H1 (cell line): ENCODE measurements at regions not wholly inside any gene's neighbourhood (a gene's known extent, or its start where the extent isn't known, plus 50 kb on each side); places are given as distances from the start of the nearest gene placed in this dataset.

Experiments used
- CHD2 ChIP-seq: IDR thresholded peaks from 2 replicates; pipeline ENCODE4 v1.6.1; 2012; ENCODE audit warnings: low read length, improper control_type of control experiment
- EP300 ChIP-seq, 2 experiments: IDR thresholded peaks; 1 replicate in 1 of 2; 2 replicates in 1 of 2; pipeline ENCODE4 v1.6.1; 2011 to 2012; ENCODE audit warnings: low read depth in 2 of 2, low read length in 2 of 2, mild to moderate bottlenecking in 2 of 2, borderline replicate concordance in 1 of 2, inconsistent platforms in 1 of 2, moderate library complexity in 1 of 2
- EZH2 ChIP-seq: fragments of 200-600 bp; sonication (generic); IDR thresholded peaks from 2 replicates; pipeline ENCODE4 v1.7.1; 2012; ENCODE audit warnings: low read depth, mild to moderate bottlenecking, moderate library complexity, low read length, inconsistent platforms; ENCODE audit not compliant: severe bottlenecking
- GABPA ChIP-seq: IDR thresholded peaks from 2 replicates; pipeline ENCODE4 v1.6.1; 2011; ENCODE audit warnings: mild to moderate bottlenecking, low read length, moderate library complexity, borderline replicate concordance; ENCODE audit not compliant: insufficient read depth
- POLR2A ChIP-seq, 2 experiments: IDR thresholded peaks; 1 replicate in 1 of 2; 2 replicates in 1 of 2; pipeline ENCODE4 v1.6.1; 2011; ENCODE audit warnings: low read depth in 2 of 2, low read length in 2 of 2, mild to moderate bottlenecking in 2 of 2; ENCODE audit errors: control extremely low read depth in 1 of 2
- POLR2AphosphoS5 ChIP-seq: IDR thresholded peaks from 2 replicates; pipeline ENCODE4 v1.6.1; 2011; ENCODE audit warnings: low read depth, low read length
- RAD21 ChIP-seq, 2 experiments: IDR thresholded peaks in 1 of 2; conservative IDR thresholded peaks in 1 of 2; 2 replicates each; pipeline ENCODE4 v1.6.1; 2011; ENCODE audit warnings: low read depth in 2 of 2, low read length in 2 of 2, improper control_type of control experiment in 1 of 2, inconsistent platforms in 1 of 2, mild to moderate bottlenecking in 1 of 2, moderate library complexity in 1 of 2
- SIX5 ChIP-seq: IDR thresholded peaks from 2 replicates; pipeline ENCODE4 v1.6.1; 2011; ENCODE audit warnings: mild to moderate bottlenecking, low read depth, low read length
- SP1 ChIP-seq: IDR thresholded peaks from 2 replicates; pipeline ENCODE4 v1.6.1; 2011; ENCODE audit warnings: low read depth, low read length
- SP2 ChIP-seq: IDR thresholded peaks from 2 replicates; pipeline ENCODE4 v1.6.1; 2012; ENCODE audit warnings: mild to moderate bottlenecking, low read length, inconsistent platforms
- TBP ChIP-seq: IDR thresholded peaks from 2 replicates; pipeline ENCODE4 v1.6.1; 2011; ENCODE audit warnings: low read depth, low read length, improper control_type of control experiment
- TF ChIP-seq, protein P1 (sequence below), 3 experiments: IDR thresholded peaks; 1 replicate in 2 of 3; 2 replicates in 1 of 3; pipeline versions ENCODE4 v1.5.1 to v1.6.1; 2011; ENCODE audit warnings: low read length in 3 of 3, mild to moderate bottlenecking in 3 of 3, inconsistent platforms in 2 of 3, low read depth in 1 of 3, moderate library complexity in 1 of 3; ENCODE audit not compliant: insufficient read depth in 1 of 3; ENCODE audit errors: control extremely low read depth in 1 of 3

DNA sequence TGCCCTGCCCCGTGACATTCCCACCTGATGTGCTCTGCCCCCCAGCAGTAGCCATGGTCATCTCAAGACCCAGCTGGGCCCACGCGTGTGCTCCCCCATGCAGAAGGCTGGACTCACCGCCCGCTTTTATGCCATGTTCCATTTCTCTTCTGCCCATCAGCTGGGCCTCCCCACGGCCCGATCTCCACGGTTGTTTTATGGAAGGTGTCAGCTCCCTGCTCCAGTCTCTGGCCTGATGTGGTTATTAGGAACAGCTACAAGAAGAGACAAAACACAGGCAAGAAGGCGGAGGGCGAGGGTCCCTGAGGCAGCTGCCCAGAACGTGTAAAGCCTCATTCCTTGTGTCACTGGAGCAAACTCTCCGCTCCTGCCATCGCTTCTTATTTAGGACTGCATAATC, 50.2 kb upstream of the DISP3 start:
- no peak for TF ChIP-seq TBP
- TF ChIP-seq, protein P1, sequence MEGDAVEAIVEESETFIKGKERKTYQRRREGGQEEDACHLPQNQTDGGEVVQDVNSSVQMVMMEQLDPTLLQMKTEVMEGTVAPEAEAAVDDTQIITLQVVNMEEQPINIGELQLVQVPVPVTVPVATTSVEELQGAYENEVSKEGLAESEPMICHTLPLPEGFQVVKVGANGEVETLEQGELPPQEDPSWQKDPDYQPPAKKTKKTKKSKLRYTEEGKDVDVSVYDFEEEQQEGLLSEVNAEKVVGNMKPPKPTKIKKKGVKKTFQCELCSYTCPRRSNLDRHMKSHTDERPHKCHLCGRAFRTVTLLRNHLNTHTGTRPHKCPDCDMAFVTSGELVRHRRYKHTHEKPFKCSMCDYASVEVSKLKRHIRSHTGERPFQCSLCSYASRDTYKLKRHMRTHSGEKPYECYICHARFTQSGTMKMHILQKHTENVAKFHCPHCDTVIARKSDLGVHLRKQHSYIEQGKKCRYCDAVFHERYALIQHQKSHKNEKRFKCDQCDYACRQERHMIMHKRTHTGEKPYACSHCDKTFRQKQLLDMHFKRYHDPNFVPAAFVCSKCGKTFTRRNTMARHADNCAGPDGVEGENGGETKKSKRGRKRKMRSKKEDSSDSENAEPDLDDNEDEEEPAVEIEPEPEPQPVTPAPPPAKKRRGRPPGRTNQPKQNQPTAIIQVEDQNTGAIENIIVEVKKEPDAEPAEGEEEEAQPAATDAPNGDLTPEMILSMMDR (IDR thresholded peaks at IDR 0.05; ENCODE audit: control extremely low read depth in 1 of 3, insufficient read depth in 1 of 3, low read depth in 1 of 3, low read length in 3 of 3), result no peak
- no peak for TF ChIP-seq SP2
- TF ChIP-seq POLR2AphosphoS5, result no peak
- TF ChIP-seq SP1, result no peak
- no peak for TF ChIP-seq RAD21 (IDR thresholded peaks at IDR 0.05 in 1 of 2, conservative IDR thresholded peaks at IDR 0.05 in 1 of 2; ENCODE audit: low read depth in 2 of 2, low read length in 2 of 2)
- no peak for TF ChIP-seq CHD2
- TF ChIP-seq POLR2A (IDR thresholded peaks at IDR 0.05; ENCODE audit: control extremely low read depth in 1 of 2, low read depth in 2 of 2, low read length in 2 of 2), result no peak
- no peak for TF ChIP-seq SIX5
- no peak for TF ChIP-seq GABPA
- no peak for TF ChIP-seq EP300 (IDR thresholded peaks at IDR 0.05; ENCODE audit: borderline replicate concordance in 1 of 2, low read depth in 2 of 2, low read length in 2 of 2)
- no peak for TF ChIP-seq EZH2
